Embryonic facial prominence (tissue), 1 donor: ENCODE measurements at regions not wholly inside any gene's neighbourhood (a gene's known extent, or its start where the extent isn't known, plus 50 kb on each side); places are given as distances from the start of the nearest gene placed in this dataset.

Experiments
- DNase-seq: peaks from one replicate; pipeline ENCODE4 v3.0.0-alpha.2; 2016; ENCODE audit errors: extremely low spot score

- DNase-seq: peak; percentile 58
Measured at GRCh38 chr9:117487555-117488175, 72.8 kb upstream of the ASTN2 start.

GRCh38 chr9:117486426-117486825, 71.6 kb upstream of the ASTN2 start:
- no peak for DNase-seq

GRCh38 chr9:117485176-117485575, 70.3 kb upstream of the ASTN2 start:
- no peak for DNase-seq

- no peak for DNase-seq
Measured at GRCh38 chr9:117480729-117481128, 65.9 kb upstream of the ASTN2 start.

GRCh38 chr9:117480253-117480652, 65.4 kb upstream of the ASTN2 start:
- no peak for DNase-seq

- DNase-seq: no peak
Measured at GRCh38 chr9:117473293-117473692, 58.4 kb upstream of the ASTN2 start.

- DNase-seq: no peak
Measured at GRCh38 chr9:117470902-117471301, 56.0 kb upstream of the ASTN2 start.

- DNase-seq: no peak
Measured at GRCh38 chr9:117470455-117470854, 55.6 kb upstream of the ASTN2 start.

- DNase-seq: no peak
Measured at GRCh38 chr9:117466111-117466510, 51.3 kb upstream of the ASTN2 start.

GRCh38 chr9:117465706-117466105, 50.8 kb upstream of the ASTN2 start:
- DNase-seq: no peak

- no peak for DNase-seq
Measured at GRCh38 chr9:117464941-117465616, 50.2 kb upstream of the ASTN2 start.
